Caco-2 (cell line): ENCODE measurements at regions not wholly inside any gene's neighbourhood (a gene's known extent, or its start where the extent isn't known, plus 50 kb on each side); places are given as distances from the start of the nearest gene placed in this dataset.

Experiments used
- BruUV-seq: library from RNA; stranded (reverse); fragments of 400-500 nt; replicated peaks from 2 replicates; lab custom pipeline; 2021; lab: Mats Ljungman, UMichigan
- CTCF ChIA-PET: fragments of 300-600 bp; sonication (Branson Sonifier 250); formaldehyde crosslinking; loops from one replicate; lab custom pipeline; 2022; ENCODE audit warnings: antibody characterized with exemption; lab: Charles Lee
- POLR2A ChIA-PET: fragments of 300-600 bp; sonication (Branson Sonifier 250); formaldehyde crosslinking; loops from one replicate; lab custom pipeline; 2022; ENCODE audit warnings: antibody characterized with exemption; lab: Charles Lee
- DNase-seq, 2 experiments: peaks; one replicate each; pipeline versions ENCODE4 v3.0.0 to v3.0.0-alpha.2; 2020 to 2022
- H3K27me3 ChIP-seq: replicated peaks from 2 replicates; pipeline ENCODE4 v1.6.0; 2011; ENCODE audit warnings: low read length; ENCODE audit not compliant: control insufficient read depth, insufficient read depth
- H3K36me3 ChIP-seq: 2 replicates; pipeline ENCODE4 v1.5.1; 2011; ENCODE audit warnings: low read length; ENCODE audit not compliant: control insufficient read depth, insufficient read depth
- H3K4me1 ChIP-seq: fragments of 250-450 bp; sonication (Bioruptor Pico); 2 replicates; pipeline ENCODE4 v1.5.1; 2020; ENCODE audit warnings: mild to moderate bottlenecking
- H3K4me3 ChIP-seq: 2 replicates; pipeline ENCODE4 v1.5.1; 2011; ENCODE audit warnings: low read depth, mild to moderate bottlenecking, control low read depth, low read length
- H3K9me3 ChIP-seq: fragments of 250-450 bp; sonication (Bioruptor Pico); 2 replicates; pipeline ENCODE4 v1.5.1; 2020; ENCODE audit warnings: mild to moderate bottlenecking, moderate library complexity
- H3K27ac Mint-ChIP-seq: one replicate; pipeline ENCODE4 v1.8.0; 2022; ENCODE audit warnings: mixed read lengths; ENCODE audit not compliant: unreplicated experiment
- H3K27me3 Mint-ChIP-seq: one replicate; pipeline ENCODE4 v1.8.0; 2022; ENCODE audit warnings: mixed read lengths; ENCODE audit not compliant: insufficient read depth, unreplicated experiment
- H3K36me3 Mint-ChIP-seq: one replicate; pipeline ENCODE4 v1.8.0; 2022; ENCODE audit warnings: mild to moderate bottlenecking, mixed read lengths; ENCODE audit not compliant: insufficient read depth, unreplicated experiment
- H3K4me1 Mint-ChIP-seq: one replicate; pipeline ENCODE4 v1.8.0; 2022; ENCODE audit warnings: low read depth, mixed read lengths; ENCODE audit not compliant: unreplicated experiment
- H3K4me3 Mint-ChIP-seq: one replicate; pipeline ENCODE4 v1.8.0; 2022; ENCODE audit warnings: mild to moderate bottlenecking, moderate library complexity, mixed read lengths; ENCODE audit not compliant: unreplicated experiment
- H3K9me3 Mint-ChIP-seq: one replicate; pipeline ENCODE4 v1.8.0; 2022; ENCODE audit warnings: mixed read lengths; ENCODE audit not compliant: unreplicated experiment
- intact Hi-C: fragments of 100-400 bp; cut with micrococcal nuclease; formaldehyde crosslinking; loops from one replicate; pipeline ENCODE4 v1.10.0; 2022; ENCODE audit not compliant: unreplicated experiment
- TF ChIP-seq, protein P1 (sequence below), 2 experiments: fragments of 200-600 bp in 1 of 2; IDR thresholded peaks; 1 replicate in 1 of 2; 2 replicates in 1 of 2; pipeline versions ENCODE4 v1.5.1 to v1.8.0; 2011 to 2022; ENCODE audit warnings: antibody characterized with exemption in 1 of 2, control low read depth in 1 of 2, inconsistent platforms in 1 of 2, low read depth in 1 of 2, low read length in 1 of 2, mild to moderate bottlenecking in 1 of 2, moderate library complexity in 1 of 2; ENCODE audit not compliant: insufficient read depth in 1 of 2, severe bottlenecking in 1 of 2, unreplicated experiment in 1 of 2

DNA sequence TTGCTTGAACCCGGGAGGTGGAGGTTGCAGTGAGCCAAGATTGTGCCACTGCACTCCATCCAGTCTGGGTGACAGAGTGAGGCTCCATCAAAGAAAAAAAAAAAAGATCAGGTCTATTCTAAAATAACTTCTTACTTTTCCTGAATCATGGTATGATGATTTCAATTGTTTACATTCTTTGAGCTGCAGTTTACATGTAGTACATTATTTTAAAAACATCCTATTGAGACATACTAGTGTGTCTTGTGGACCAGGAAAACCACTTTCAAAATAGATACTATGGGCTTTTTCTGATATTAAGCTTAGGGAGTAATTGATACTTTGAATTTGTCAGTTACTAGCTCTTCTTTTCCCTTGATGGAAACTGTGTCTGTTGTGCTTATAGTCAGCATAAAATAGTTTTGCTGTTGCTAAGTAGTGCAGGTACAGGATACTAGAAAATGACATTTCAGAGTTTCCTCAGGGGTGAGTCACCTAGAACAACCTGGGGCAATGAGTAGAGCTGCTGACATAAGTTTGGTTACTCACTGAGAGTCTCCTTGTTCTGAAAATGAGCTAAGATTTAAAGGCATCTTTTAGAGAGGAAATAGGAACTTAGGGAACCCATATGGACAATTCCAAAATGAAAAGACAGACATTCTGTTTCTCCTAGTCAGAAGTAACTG lies 53.2 kb upstream of the C4orf54 start:
- no peak for DNase-seq
- intact Hi-C loops = no loop called here
- Mint-ChIP-seq H3K27me3 (no peaks in the 10 kb centered on the region), H3K36me3 (no peaks in the 10 kb centered on the region), H3K4me1 (peaks cover 8% of the 10 kb centered on the region), H3K4me3 (no peak overlapping the region), H3K27ac (no peak overlapping the region), H3K9me3 (no peaks in the 10 kb centered on the region)
- TF ChIP-seq, protein P1, sequence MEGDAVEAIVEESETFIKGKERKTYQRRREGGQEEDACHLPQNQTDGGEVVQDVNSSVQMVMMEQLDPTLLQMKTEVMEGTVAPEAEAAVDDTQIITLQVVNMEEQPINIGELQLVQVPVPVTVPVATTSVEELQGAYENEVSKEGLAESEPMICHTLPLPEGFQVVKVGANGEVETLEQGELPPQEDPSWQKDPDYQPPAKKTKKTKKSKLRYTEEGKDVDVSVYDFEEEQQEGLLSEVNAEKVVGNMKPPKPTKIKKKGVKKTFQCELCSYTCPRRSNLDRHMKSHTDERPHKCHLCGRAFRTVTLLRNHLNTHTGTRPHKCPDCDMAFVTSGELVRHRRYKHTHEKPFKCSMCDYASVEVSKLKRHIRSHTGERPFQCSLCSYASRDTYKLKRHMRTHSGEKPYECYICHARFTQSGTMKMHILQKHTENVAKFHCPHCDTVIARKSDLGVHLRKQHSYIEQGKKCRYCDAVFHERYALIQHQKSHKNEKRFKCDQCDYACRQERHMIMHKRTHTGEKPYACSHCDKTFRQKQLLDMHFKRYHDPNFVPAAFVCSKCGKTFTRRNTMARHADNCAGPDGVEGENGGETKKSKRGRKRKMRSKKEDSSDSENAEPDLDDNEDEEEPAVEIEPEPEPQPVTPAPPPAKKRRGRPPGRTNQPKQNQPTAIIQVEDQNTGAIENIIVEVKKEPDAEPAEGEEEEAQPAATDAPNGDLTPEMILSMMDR (IDR thresholded peaks at IDR 0.05; ENCODE audit: insufficient read depth in 1 of 2, low read depth in 1 of 2, low read length in 1 of 2, severe bottlenecking in 1 of 2, unreplicated experiment in 1 of 2) = no peak
- Histone ChIP-seq H3K9me3 (no peaks in the 10 kb centered on the region), H3K4me1 (peaks cover 12% of the 10 kb centered on the region), H3K4me3 (no peak overlapping the region), H3K27me3 (no peaks in the 10 kb centered on the region), H3K36me3 (no peaks in the 10 kb centered on the region)
- CTCF ChIA-PET = no interaction called here
- POLR2A ChIA-PET = no interaction called here
- no TSS peak for BruUV-seq

DNA sequence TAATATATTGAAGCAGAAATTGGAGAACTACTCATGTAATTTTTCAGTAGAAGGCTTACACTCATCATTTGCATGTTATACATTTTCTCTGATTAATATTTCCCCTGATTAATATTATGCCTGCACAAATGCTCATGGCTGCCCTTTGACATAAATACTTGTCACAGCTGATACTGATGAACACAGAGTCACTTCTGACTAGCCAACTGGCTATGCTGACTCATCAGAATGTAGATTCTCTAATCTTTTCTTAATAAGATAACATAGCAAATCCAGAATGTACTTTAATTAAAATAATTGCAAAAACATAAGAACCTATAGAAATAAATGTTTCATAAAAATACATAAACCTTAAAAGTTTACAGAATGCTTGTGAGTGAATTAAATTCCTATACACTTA lies 52.4 kb upstream of the C4orf54 start:
- intact Hi-C loops = no loop called here
- H3K4me1 ChIP-seq = peaks cover 4% of the 10 kb centered on the region
- Mint-ChIP-seq H3K4me1 (peaks cover 5% of the 10 kb centered on the region), H3K27ac (no peak overlapping the region), H3K9me3 (no peaks in the 10 kb centered on the region), H3K4me3 (no peak overlapping the region), H3K27me3 (no peaks in the 10 kb centered on the region), H3K36me3 (no peaks in the 10 kb centered on the region)
- H3K36me3 ChIP-seq = no peaks in the 10 kb centered on the region
- ChIA-PET POLR2A (no interaction called here), CTCF (no interaction called here)
- DNase-seq = no peak
- no TSS peak for BruUV-seq
- H3K27me3 ChIP-seq = no peaks in the 10 kb centered on the region
- no peak overlapping the region for H3K4me3 ChIP-seq
- TF ChIP-seq, protein P1 (IDR thresholded peaks at IDR 0.05; ENCODE audit: insufficient read depth in 1 of 2, low read depth in 1 of 2, low read length in 1 of 2, severe bottlenecking in 1 of 2, unreplicated experiment in 1 of 2) = no peak
- H3K9me3 ChIP-seq = no peaks in the 10 kb centered on the region

DNA sequence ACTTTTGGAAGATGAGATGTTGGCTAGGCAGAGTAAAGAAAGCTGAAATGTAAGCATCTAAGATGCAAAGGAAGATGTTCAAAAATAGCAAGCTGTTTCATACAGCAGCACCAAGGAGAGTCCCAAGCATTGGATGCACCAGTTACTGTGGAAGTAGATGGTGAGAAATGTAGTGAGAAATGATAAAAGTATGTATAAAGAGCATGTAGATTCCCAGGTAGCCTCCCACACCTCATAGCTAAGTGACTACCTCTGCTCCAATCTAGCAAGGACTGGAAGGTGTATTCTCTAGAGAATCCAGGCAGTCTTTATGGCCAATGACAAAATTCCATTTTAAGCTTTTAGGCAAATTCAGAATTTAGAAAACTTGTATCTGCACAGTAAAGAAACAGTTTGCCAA lies 50.9 kb upstream of the C4orf54 start:
- CTCF ChIA-PET = no interaction called here

More for the DNA sequence above, 50.9 kb upstream of the C4orf54 start:
- DNase-seq = no peak
- Mint-ChIP-seq H3K27ac (no peak overlapping the region), H3K36me3 (no peaks in the 10 kb centered on the region), H3K9me3 (no peaks in the 10 kb centered on the region), H3K27me3 (no peaks in the 10 kb centered on the region), H3K4me3 (no peak overlapping the region), H3K4me1 (no peaks in the 10 kb centered on the region)
- POLR2A ChIA-PET = no interaction called here
- intact Hi-C loops = no loop called here
- no peak overlapping the region for H3K4me3 ChIP-seq
- H3K9me3 ChIP-seq = no peaks in the 10 kb centered on the region
- H3K27me3 ChIP-seq = no peaks in the 10 kb centered on the region
- TF ChIP-seq, protein P1 (IDR thresholded peaks at IDR 0.05; ENCODE audit: insufficient read depth in 1 of 2, low read depth in 1 of 2, low read length in 1 of 2, severe bottlenecking in 1 of 2, unreplicated experiment in 1 of 2) = no peak
- H3K36me3 ChIP-seq = no peaks in the 10 kb centered on the region
- H3K4me1 ChIP-seq = no peaks in the 10 kb centered on the region
- BruUV-seq = no TSS peak
